Endodermal cell (in vitro differentiated cells): ENCODE measurements at regions not wholly inside any gene's neighbourhood (a gene's known extent, or its start where the extent isn't known, plus 50 kb on each side); places are given as distances from the start of the nearest gene placed in this dataset.
A peak's percentile ranks its signal among the peaks of the same experiment; 100 is the strongest.

ENCODE experiments used
- DNase-seq: peaks from one replicate; pipeline ENCODE4 v3.0.0-alpha.2; 2017
- H3K27ac ChIP-seq: 2 replicates; pipeline ENCODE4 v1.5.1; 2013; ENCODE audit warnings: mild to moderate bottlenecking, low read depth, low read length, moderate library complexity
- H3K27me3 ChIP-seq: 2 replicates; pipeline ENCODE4 v1.6.1; 2013; ENCODE audit warnings: mild to moderate bottlenecking, low read length, moderate library complexity; ENCODE audit not compliant: insufficient read depth, control insufficient read depth, poor library complexity, severe bottlenecking
- H3K36me3 ChIP-seq: 2 replicates; pipeline ENCODE4 v1.7.0; 2013; ENCODE audit warnings: mild to moderate bottlenecking, low read length, moderate library complexity; ENCODE audit not compliant: control insufficient read depth, insufficient read depth
- H3K4me1 ChIP-seq: one replicate; pipeline ENCODE4 v1.7.0; 2013; ENCODE audit warnings: low read length; ENCODE audit not compliant: control insufficient read depth, insufficient read depth
- H3K4me3 ChIP-seq: 2 replicates; pipeline ENCODE4 v1.5.1; 2013; ENCODE audit warnings: mild to moderate bottlenecking, low read length, moderate library complexity
- H3K9ac ChIP-seq: 2 replicates; pipeline ENCODE4 v1.6.1; 2013; ENCODE audit warnings: mild to moderate bottlenecking, low read length, moderate library complexity; ENCODE audit not compliant: poor library complexity, severe bottlenecking; ENCODE audit errors: extremely low read depth
- H3K9me3 ChIP-seq: 2 replicates; pipeline ENCODE4 v1.6.1; 2013; ENCODE audit warnings: mild to moderate bottlenecking, low read length, moderate library complexity; ENCODE audit not compliant: control insufficient read depth
- H3K27ac Mint-ChIP-seq: 2 replicates; pipeline ENCODE4 v1.8.0; 2020; ENCODE audit warnings: mixed read lengths
- H3K27me3 Mint-ChIP-seq: 2 replicates; pipeline ENCODE4 v1.8.0; 2021; ENCODE audit warnings: mild to moderate bottlenecking, mixed read lengths; ENCODE audit not compliant: insufficient read depth
- H3K36me3 Mint-ChIP-seq: 2 replicates; pipeline ENCODE4 v1.8.0; 2020; ENCODE audit warnings: low read depth, mixed read lengths
- H3K4me1 Mint-ChIP-seq: 2 replicates; pipeline ENCODE4 v1.8.0; 2020; ENCODE audit warnings: mixed read lengths
- H3K4me3 Mint-ChIP-seq: 2 replicates; pipeline ENCODE4 v1.8.0; 2020; ENCODE audit warnings: mild to moderate bottlenecking, moderate library complexity, mixed read lengths
- H3K9me3 Mint-ChIP-seq: 2 replicates; pipeline ENCODE4 v1.8.0; 2020; ENCODE audit warnings: mild to moderate bottlenecking, mixed read lengths
- WGBS, 2 experiments: methylation state at CpG; one replicate each; pipeline versions ENCODE4 v1.1.5 to v1.1.7; 2013; ENCODE audit warnings: missing lambda C conversion rate in 2 of 2, mixed read lengths in 1 of 2; ENCODE audit not compliant: insufficient coverage in 1 of 2, insufficient read length in 1 of 2; 5-methylcytosine and 5-hydroxymethylcytosine counted together
- TF ChIP-seq, protein P1 (sequence below): fragments of 200-600 bp; sonication (generic); conservative IDR thresholded peaks from 2 replicates; pipeline ENCODE4 v1.5.0; 2021; ENCODE audit warnings: antibody characterized with exemption, mild to moderate bottlenecking

DNA sequence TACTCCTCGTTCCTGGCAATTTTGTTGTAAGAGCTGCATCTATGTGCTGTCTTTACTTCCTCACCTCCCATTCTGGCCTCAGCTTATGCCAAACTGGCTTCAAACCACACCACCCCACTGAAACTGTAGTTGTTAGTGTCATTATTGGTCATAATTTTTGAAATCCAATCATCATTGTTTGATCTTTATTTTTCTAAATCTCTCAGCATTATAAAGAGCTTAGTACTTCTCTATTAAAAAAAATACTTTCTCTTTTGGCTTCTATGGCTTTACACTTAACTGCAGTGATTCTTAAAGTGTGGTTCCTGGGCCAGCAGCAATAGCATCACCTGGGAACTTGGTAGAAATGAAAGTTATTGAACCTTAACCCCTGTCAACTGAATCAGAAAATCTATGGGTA, 83.5 kb upstream of the GRPR start:
- Histone ChIP-seq H3K27me3 (no peaks in the 10 kb centered on the region), H3K4me1 (no peaks in the 10 kb centered on the region), H3K36me3 (no peaks in the 10 kb centered on the region), H3K9me3 (peaks cover 21% of the 10 kb centered on the region), H3K9ac (no peak overlapping the region), H3K27ac (no peak overlapping the region), H3K4me3 (no peak overlapping the region)
- 93% methylated on average over 1 of the region's 1 CpG; no CpG with 5 or more reads in 1 of the 2 experiments for WGBS, 2 experiments
- Mint-ChIP-seq H3K4me1 (peaks cover 42% of the 10 kb centered on the region), H3K9me3 (peaks cover 17% of the 10 kb centered on the region), H3K27ac (no peak overlapping the region), H3K36me3 (peaks cover 5% of the 10 kb centered on the region), H3K4me3 (no peak overlapping the region), H3K27me3 (no peaks in the 10 kb centered on the region)
- no peak for DNase-seq
- TF ChIP-seq, protein P1, sequence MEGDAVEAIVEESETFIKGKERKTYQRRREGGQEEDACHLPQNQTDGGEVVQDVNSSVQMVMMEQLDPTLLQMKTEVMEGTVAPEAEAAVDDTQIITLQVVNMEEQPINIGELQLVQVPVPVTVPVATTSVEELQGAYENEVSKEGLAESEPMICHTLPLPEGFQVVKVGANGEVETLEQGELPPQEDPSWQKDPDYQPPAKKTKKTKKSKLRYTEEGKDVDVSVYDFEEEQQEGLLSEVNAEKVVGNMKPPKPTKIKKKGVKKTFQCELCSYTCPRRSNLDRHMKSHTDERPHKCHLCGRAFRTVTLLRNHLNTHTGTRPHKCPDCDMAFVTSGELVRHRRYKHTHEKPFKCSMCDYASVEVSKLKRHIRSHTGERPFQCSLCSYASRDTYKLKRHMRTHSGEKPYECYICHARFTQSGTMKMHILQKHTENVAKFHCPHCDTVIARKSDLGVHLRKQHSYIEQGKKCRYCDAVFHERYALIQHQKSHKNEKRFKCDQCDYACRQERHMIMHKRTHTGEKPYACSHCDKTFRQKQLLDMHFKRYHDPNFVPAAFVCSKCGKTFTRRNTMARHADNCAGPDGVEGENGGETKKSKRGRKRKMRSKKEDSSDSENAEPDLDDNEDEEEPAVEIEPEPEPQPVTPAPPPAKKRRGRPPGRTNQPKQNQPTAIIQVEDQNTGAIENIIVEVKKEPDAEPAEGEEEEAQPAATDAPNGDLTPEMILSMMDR, result no peak

DNA sequence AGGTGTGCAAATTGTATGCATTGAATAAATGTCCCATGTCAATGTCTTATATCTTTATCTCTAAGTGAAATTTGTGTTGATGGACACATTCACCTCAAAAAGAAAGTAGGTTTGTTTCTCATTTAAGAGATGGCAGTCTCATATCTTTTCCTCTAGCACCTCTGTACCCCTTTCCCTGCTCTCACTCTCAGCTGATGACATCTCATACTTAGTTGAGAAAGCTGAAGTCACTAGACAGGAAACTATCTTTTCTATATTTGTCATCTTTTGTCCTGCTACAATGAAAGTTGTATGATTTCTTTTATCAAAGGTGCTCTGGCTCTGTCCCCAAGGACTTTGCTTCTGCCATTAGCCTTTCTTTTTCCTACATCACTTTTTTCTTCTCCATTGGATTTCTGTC, 84.0 kb upstream of the GRPR start:
- peaks cover 5% of the 10 kb centered on the region for H3K36me3 Mint-ChIP-seq
- no peaks in the 10 kb centered on the region for H3K27me3 Mint-ChIP-seq
- H3K27me3 ChIP-seq, result no peaks in the 10 kb centered on the region
- H3K4me1 ChIP-seq, result no peaks in the 10 kb centered on the region
- TF ChIP-seq, protein P1, result no peak
- no peak overlapping the region for H3K27ac Mint-ChIP-seq
- H3K4me3 ChIP-seq, result no peak overlapping the region
- no peak for DNase-seq
- H3K4me1 Mint-ChIP-seq, result peaks cover 40% of the 10 kb centered on the region
- H3K9ac ChIP-seq, result no peak overlapping the region
- H3K27ac ChIP-seq, result no peak overlapping the region
- no peaks in the 10 kb centered on the region for H3K36me3 ChIP-seq
- no peak overlapping the region for H3K4me3 Mint-ChIP-seq
- peaks cover 17% of the 10 kb centered on the region for H3K9me3 Mint-ChIP-seq
- H3K9me3 ChIP-seq, result peaks cover 21% of the 10 kb centered on the region

DNA sequence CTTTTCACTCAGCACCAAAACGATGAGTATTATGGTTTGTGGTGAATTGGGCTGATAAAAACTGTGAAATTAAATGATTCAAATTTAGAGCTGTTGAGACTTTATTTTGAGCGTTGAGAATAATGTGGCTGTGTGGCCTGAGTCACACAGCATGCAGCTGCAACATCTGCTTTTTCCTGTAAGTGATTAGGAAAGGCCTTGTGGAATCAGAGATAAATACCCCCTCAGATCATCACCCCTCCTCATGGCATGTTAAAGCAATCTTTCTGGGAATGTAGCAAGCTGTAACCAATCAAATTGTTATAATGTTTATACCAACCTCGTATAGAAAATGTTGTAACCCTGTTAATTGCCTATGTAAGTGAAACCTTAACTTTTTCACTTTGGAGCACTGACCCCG, 90.0 kb upstream of the GRPR start:
- Mint-ChIP-seq H3K4me1 (peaks cover 21% of the 10 kb centered on the region), H3K4me3 (no peak overlapping the region), H3K27me3 (no peaks in the 10 kb centered on the region), H3K9me3 (peaks cover 17% of the 10 kb centered on the region), H3K27ac (peak overlapping the region; percentile 27), H3K36me3 (peaks cover 7% of the 10 kb centered on the region)
- Histone ChIP-seq H3K27ac (no peak overlapping the region), H3K9ac (no peak overlapping the region), H3K4me3 (no peak overlapping the region), H3K4me1 (no peaks in the 10 kb centered on the region), H3K36me3 (no peaks in the 10 kb centered on the region), H3K27me3 (no peaks in the 10 kb centered on the region), H3K9me3 (peaks cover 21% of the 10 kb centered on the region)
- 86% methylated on average over 4 of the region's 4 CpGs; no CpG with 5 or more reads in 1 of the 2 experiments for WGBS, 2 experiments
- TF ChIP-seq, protein P1, result no peak
- no peak for DNase-seq
